ENCODE measurements at regions not wholly inside any gene's neighbourhood (a gene's known extent, or its start where the extent isn't known, plus 50 kb on each side); places are given as distances from the start of the nearest gene placed in this dataset.

- TF ChIP-seq CTCF (IDR thresholded peaks at IDR 0.05 in 4 of 5, conservative IDR thresholded peaks at IDR 0.05 in 1 of 5) (no peak), POLR2A (IDR thresholded peaks at IDR 0.05) (no peak)
These were observed 209.5 kb upstream of the MVB12B start for GRCh38 chr9:126117158-126117425.

Data from gastrocnemius medialis (tissue), 4 donors.